Fibroblast of lung (primary cell): ENCODE measurements at regions not wholly inside any gene's neighbourhood (a gene's known extent, or its start where the extent isn't known, plus 50 kb on each side); places are given as distances from the start of the nearest gene placed in this dataset.

Experiments
- DNase-seq, 2 donors: peaks; one replicate each; pipeline versions ENCODE4 v3.0.0 to v3.0.0-alpha.2; 2010; ENCODE audit warnings: low read depth in 2 of 2
- H2AFZ ChIP-seq: 2 replicates; pipeline ENCODE4 v1.5.1; 2012; ENCODE audit warnings: low read length, control low read depth, inconsistent platforms
- H3K27ac ChIP-seq: 2 replicates; pipeline ENCODE4 v1.5.1; 2011; ENCODE audit warnings: low read length, control low read depth; ENCODE audit not compliant: insufficient read depth
- H3K27me3 ChIP-seq: 2 replicates; pipeline ENCODE4 v1.5.1; 2011; ENCODE audit warnings: mild to moderate bottlenecking, low read length; ENCODE audit not compliant: control insufficient read depth, insufficient read depth
- H3K36me3 ChIP-seq: 2 replicates; pipeline ENCODE4 v1.5.1; 2011; ENCODE audit warnings: low read length; ENCODE audit not compliant: control insufficient read depth, insufficient read depth
- H3K4me1 ChIP-seq: 2 replicates; pipeline ENCODE4 v1.5.1; 2011; ENCODE audit warnings: low read length; ENCODE audit not compliant: control insufficient read depth, insufficient read depth; ENCODE audit errors: extremely low read depth
- H3K4me2 ChIP-seq: 2 replicates; pipeline ENCODE4 v1.5.1; 2011; ENCODE audit warnings: low read length, control low read depth; ENCODE audit not compliant: insufficient read depth; ENCODE audit errors: extremely low read depth
- H3K4me3 ChIP-seq, 4 experiments: fragments of 200-600 bp in 1 of 4; sonication (generic) in 1 of 4; replicated peaks in 1 of 4; 2 replicates each; pipeline ENCODE4 v1.5.1; 2011 to 2016; ENCODE audit warnings: low read length in 4 of 4, low read depth in 3 of 4, mild to moderate bottlenecking in 3 of 4, control low read depth in 2 of 4, inconsistent platforms in 1 of 4, mixed read lengths in 1 of 4; ENCODE audit not compliant: insufficient read depth in 1 of 4; ENCODE audit errors: control extremely low read depth in 1 of 4
- H3K79me2 ChIP-seq: 2 replicates; pipeline ENCODE4 v1.5.1; 2012; ENCODE audit warnings: mild to moderate bottlenecking, low read length, inconsistent platforms; ENCODE audit not compliant: control insufficient read depth, insufficient read depth
- H3K9ac ChIP-seq: 2 replicates; pipeline ENCODE4 v1.5.1; 2011; ENCODE audit warnings: mild to moderate bottlenecking, low read length, control low read depth; ENCODE audit not compliant: insufficient read depth
- H3K9me3 ChIP-seq: 2 replicates; pipeline ENCODE4 v1.5.1; 2012; ENCODE audit warnings: low read depth, low read length; ENCODE audit not compliant: control insufficient read depth, insufficient read depth
- H4K20me1 ChIP-seq: 2 replicates; pipeline ENCODE4 v1.5.1; 2011; ENCODE audit warnings: low read length; ENCODE audit not compliant: control insufficient read depth, insufficient read depth; ENCODE audit errors: extremely low read depth
- CTCF ChIP-seq, 2 donors: IDR thresholded peaks in 1 of 2; conservative IDR thresholded peaks in 1 of 2; 1 replicate in 1 of 2; 2 replicates in 1 of 2; pipeline ENCODE4 v1.5.1; 2011 to 2012; ENCODE audit warnings: low read length in 2 of 2, control low read depth in 1 of 2, inconsistent platforms in 1 of 2, low read depth in 1 of 2, mild to moderate bottlenecking in 1 of 2
- EZH2 ChIP-seq: IDR thresholded peaks from 2 replicates; pipeline ENCODE4 v1.5.1; 2012; ENCODE audit warnings: low read length, control low read depth, mild to moderate bottlenecking; ENCODE audit errors: missing control alignments

DNA sequence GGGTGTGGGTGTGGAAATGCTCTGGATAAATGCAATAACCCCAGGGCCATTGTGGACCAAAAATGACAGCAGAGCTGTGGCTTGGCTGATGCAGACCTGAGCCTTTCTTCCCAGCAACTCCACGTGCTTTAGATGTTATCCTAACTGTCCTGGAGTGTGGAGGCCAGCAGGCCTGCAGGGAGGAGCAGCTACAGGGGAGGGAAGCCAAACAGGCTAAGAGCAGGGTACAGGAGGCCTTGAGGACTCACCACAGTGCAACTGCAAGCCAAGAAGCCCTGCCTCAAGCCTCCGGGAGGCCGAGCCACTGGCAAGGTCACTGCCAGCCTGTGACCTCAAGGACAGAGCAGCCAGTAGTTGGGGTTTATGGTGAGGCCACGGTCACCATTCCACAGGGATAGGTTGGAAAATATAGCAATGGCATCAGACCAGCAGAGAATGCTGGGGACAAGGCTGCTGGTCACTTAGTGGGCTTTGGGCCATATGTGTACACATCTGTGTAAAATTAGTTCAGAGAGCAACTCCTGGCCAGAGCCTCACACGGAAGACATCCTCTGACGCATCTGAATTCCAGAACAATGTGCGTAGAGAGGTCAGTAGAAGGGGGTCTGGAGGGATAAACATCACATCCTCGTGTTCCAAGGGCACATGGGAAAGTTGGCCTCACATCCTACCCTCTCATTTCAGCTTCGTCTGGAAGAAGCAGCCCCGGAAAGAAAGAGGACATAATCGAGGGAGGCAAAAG lies 76.2 kb upstream of the UPP2 start:
- TF ChIP-seq CTCF (conservative IDR thresholded peaks at IDR 0.05 in 1 of 2, IDR thresholded peaks at IDR 0.05 in 1 of 2; ENCODE audit: low read depth in 1 of 2, low read length in 2 of 2) (no peak), EZH2 (no peak)
- peaks cover 7% of the 10 kb centered on the region for H3K4me1 ChIP-seq
- H3K4me2 ChIP-seq: no peak overlapping the region
- no peak overlapping the region for H2AFZ ChIP-seq
- peak overlapping the region; percentile 73 for H3K27ac ChIP-seq
- H3K4me3 ChIP-seq: no peak overlapping the region
- peak; percentile 58 to 79 for DNase-seq
- peak overlapping the region; percentile 21 for H3K9ac ChIP-seq
- H3K79me2 ChIP-seq: no peaks in the 10 kb centered on the region
- no peaks in the 10 kb centered on the region for H3K9me3 ChIP-seq
- no peaks in the 10 kb centered on the region for H3K27me3 ChIP-seq
- H3K36me3 ChIP-seq: no peaks in the 10 kb centered on the region
- H4K20me1 ChIP-seq: no peaks in the 10 kb centered on the region

- no peaks in the 10 kb centered on the region for H3K36me3 ChIP-seq
- H4K20me1 ChIP-seq: no peaks in the 10 kb centered on the region
- H3K9ac ChIP-seq: no peak overlapping the region
- peak; percentile 18 to 55 for DNase-seq
- H3K9me3 ChIP-seq: no peaks in the 10 kb centered on the region
- TF ChIP-seq EZH2: no peak
- TF ChIP-seq CTCF (conservative IDR thresholded peaks at IDR 0.05 in 1 of 2, IDR thresholded peaks at IDR 0.05 in 1 of 2; ENCODE audit: low read depth in 1 of 2, low read length in 2 of 2): peak; percentile 88 to 92
- no peak overlapping the region for H2AFZ ChIP-seq
- no peaks in the 10 kb centered on the region for H3K27me3 ChIP-seq
- no peaks in the 10 kb centered on the region for H3K79me2 ChIP-seq
- H3K4me2 ChIP-seq: no peak overlapping the region
- H3K27ac ChIP-seq: no peak overlapping the region
- H3K4me1 ChIP-seq: peaks cover 7% of the 10 kb centered on the region
- no peak overlapping the region for H3K4me3 ChIP-seq
Measured at GRCh38 chr2:158024288-158024898, 77.3 kb upstream of the UPP2 start.

DNA sequence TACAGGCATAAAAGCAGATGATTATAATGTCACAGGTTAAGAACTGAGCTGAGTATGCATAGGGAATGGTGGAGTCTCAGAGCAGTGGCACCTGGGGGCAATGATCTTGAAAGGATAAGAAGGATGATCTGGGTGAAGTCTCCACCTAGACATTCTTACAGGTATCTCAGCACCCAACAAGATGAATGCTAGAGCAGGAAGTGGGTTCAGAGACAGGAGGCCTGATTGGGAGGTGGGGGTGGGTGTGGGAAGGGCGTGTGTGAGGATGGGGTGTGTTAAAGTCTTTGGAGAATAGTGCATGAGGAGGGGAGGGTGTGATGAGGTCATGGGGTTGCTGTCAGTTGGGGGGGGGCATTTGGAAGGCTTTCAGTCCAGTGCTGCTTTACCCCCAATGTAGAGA lies 78.8 kb upstream of the UPP2 start:
- no peak overlapping the region for H3K4me2 ChIP-seq
- H3K9ac ChIP-seq: no peak overlapping the region
- no peak overlapping the region for H3K4me3 ChIP-seq
- no peak for DNase-seq
- no peaks in the 10 kb centered on the region for H3K9me3 ChIP-seq
- no peaks in the 10 kb centered on the region for H3K27me3 ChIP-seq
- no peak overlapping the region for H2AFZ ChIP-seq
- no peak overlapping the region for H3K27ac ChIP-seq
- no peaks in the 10 kb centered on the region for H3K79me2 ChIP-seq
- peaks cover 7% of the 10 kb centered on the region for H3K4me1 ChIP-seq
- no peaks in the 10 kb centered on the region for H3K36me3 ChIP-seq
- TF ChIP-seq CTCF (conservative IDR thresholded peaks at IDR 0.05 in 1 of 2, IDR thresholded peaks at IDR 0.05 in 1 of 2; ENCODE audit: low read depth in 1 of 2, low read length in 2 of 2) (no peak), EZH2 (no peak)
- no peaks in the 10 kb centered on the region for H4K20me1 ChIP-seq
